HepG2 (cell line): ENCODE measurements at regions not wholly inside any gene's neighbourhood (a gene's known extent, or its start where the extent isn't known, plus 50 kb on each side); places are given as distances from the start of the nearest gene placed in this dataset.

Source experiments
- JUN ChIP-seq: sonication (generic); formaldehyde crosslinking; IDR thresholded peaks from 2 replicates; pipeline ENCODE4 v1.4.0; 2020; ENCODE audit warnings: mild to moderate bottlenecking, missing genetic modification reagents
- TF ChIP-seq, protein P1 (sequence below): conservative IDR thresholded peaks from 2 replicates; pipeline ENCODE4 v1.6.1; 2018; ENCODE audit warnings: missing genetic modification reagents

- TF ChIP-seq, protein P1, sequence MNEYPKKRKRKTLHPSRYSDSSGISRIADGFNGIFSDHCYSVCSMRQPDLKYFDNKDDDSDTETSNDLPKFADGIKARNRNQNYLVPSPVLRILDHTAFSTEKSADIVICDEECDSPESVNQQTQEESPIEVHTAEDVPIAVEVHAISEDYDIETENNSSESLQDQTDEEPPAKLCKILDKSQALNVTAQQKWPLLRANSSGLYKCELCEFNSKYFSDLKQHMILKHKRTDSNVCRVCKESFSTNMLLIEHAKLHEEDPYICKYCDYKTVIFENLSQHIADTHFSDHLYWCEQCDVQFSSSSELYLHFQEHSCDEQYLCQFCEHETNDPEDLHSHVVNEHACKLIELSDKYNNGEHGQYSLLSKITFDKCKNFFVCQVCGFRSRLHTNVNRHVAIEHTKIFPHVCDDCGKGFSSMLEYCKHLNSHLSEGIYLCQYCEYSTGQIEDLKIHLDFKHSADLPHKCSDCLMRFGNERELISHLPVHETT (CRISPR knock-in tag) = no peak
- TF ChIP-seq JUN = no peak
These were observed 155.0 kb upstream of the ARID1B start for GRCh38 chr6:156622185-156622584.
